Neural cell (in vitro differentiated cells): ENCODE measurements at regions not wholly inside any gene's neighbourhood (a gene's known extent, or its start where the extent isn't known, plus 50 kb on each side); places are given as distances from the start of the nearest gene placed in this dataset.

Experiments used
- H2AFZ ChIP-seq: fragments of 200-600, 300-800 bp; sonication (generic), shearing (Covaris generic); 2 replicates; pipeline ENCODE4 v1.6.0; 2014; ENCODE audit warnings: low read depth, mild to moderate bottlenecking, antibody characterized with exemption, low read length, moderate library complexity
- H3F3A ChIP-seq: fragments of 200-600 bp; shearing (Covaris generic); 2 replicates; pipeline ENCODE4 v1.6.1; 2016; ENCODE audit warnings: mild to moderate bottlenecking, moderate library complexity, mixed read lengths, antibody characterized with exemption, low read length; ENCODE audit not compliant: insufficient read depth, poor library complexity, severe bottlenecking
- H3K27ac ChIP-seq: fragments of 200-600, 300-800 bp; sonication (generic), shearing (Covaris generic); 2 replicates; pipeline ENCODE4 v1.5.1; 2014; ENCODE audit warnings: mild to moderate bottlenecking, low read length, moderate library complexity
- H3K27me3 ChIP-seq: fragments of 300-800, 200-600 bp; sonication (generic), shearing (Covaris generic); 2 replicates; pipeline ENCODE4 v1.6.0; 2014; ENCODE audit warnings: mild to moderate bottlenecking, low read depth, low read length, moderate library complexity; ENCODE audit not compliant: insufficient read depth
- H3K36me3 ChIP-seq: fragments of 300-800, 200-600 bp; sonication (generic), shearing (Covaris generic); 2 replicates; pipeline ENCODE4 v1.5.1; 2014; ENCODE audit warnings: mild to moderate bottlenecking, antibody characterized with exemption, low read length, moderate library complexity; ENCODE audit not compliant: insufficient read depth
- H3K4me2 ChIP-seq: fragments of 300-800, 200-600 bp; sonication (generic), shearing (Covaris generic); 2 replicates; pipeline ENCODE4 v1.6.0; 2014; ENCODE audit warnings: mild to moderate bottlenecking, low read length
- H3K4me3 ChIP-seq: fragments of 300-800, 200-600 bp; sonication (generic), shearing (Covaris generic); 2 replicates; pipeline ENCODE4 v1.5.1; 2014; ENCODE audit warnings: mild to moderate bottlenecking, low read length, moderate library complexity
- H3K79me2 ChIP-seq: fragments of 200-600 bp; shearing (Covaris generic); replicated peaks from 2 replicates; pipeline ENCODE4 v1.6.0; 2014; ENCODE audit warnings: mild to moderate bottlenecking, low read length, moderate library complexity; ENCODE audit not compliant: insufficient read depth
- H3K9ac ChIP-seq: fragments of 300-800, 200-600 bp; sonication (generic), shearing (Covaris generic); 2 replicates; pipeline ENCODE4 v1.6.1; 2016; ENCODE audit warnings: mild to moderate bottlenecking, low read length, mixed read lengths
- H3K9me2 ChIP-seq: fragments of 200-600 bp; shearing (Covaris generic); 2 replicates; pipeline ENCODE4 v1.6.1; 2016; ENCODE audit warnings: mild to moderate bottlenecking, low read length, mixed read lengths; ENCODE audit not compliant: insufficient read depth
- H3K9me3 ChIP-seq: fragments of 200-600, 300-800 bp; sonication (generic), shearing (Covaris generic); 2 replicates; pipeline ENCODE4 v1.6.1; 2016; ENCODE audit warnings: mild to moderate bottlenecking, mixed run types, low read length, moderate library complexity, mixed read lengths
- H4K20me1 ChIP-seq: fragments of 200-600 bp; shearing (Covaris generic); 2 replicates; pipeline ENCODE4 v1.6.1; 2016; ENCODE audit warnings: mild to moderate bottlenecking, mixed run types; ENCODE audit not compliant: insufficient read depth
- EP300 ChIP-seq: fragments of 450-650 bp; conservative IDR thresholded peaks from 2 replicates; pipeline ENCODE4 v1.6.1; 2014; ENCODE audit warnings: antibody characterized with exemption, mild to moderate bottlenecking, moderate library complexity; ENCODE audit not compliant: poor library complexity, severe bottlenecking
- EZH2 ChIP-seq: fragments of 200-600, 300-800 bp; shearing (Covaris generic), sonication (generic); IDR thresholded peaks from 2 replicates; pipeline ENCODE4 v1.6.1; 2014; ENCODE audit warnings: antibody characterized with exemption, low read length, borderline replicate concordance, mild to moderate bottlenecking; ENCODE audit not compliant: insufficient read depth, poor library complexity, severe bottlenecking
- MXI1 ChIP-seq: fragments of 450-650 bp; conservative IDR thresholded peaks from 2 replicates; pipeline ENCODE4 v1.6.1; 2014; ENCODE audit warnings: antibody characterized with exemption, mild to moderate bottlenecking; ENCODE audit not compliant: poor library complexity, severe bottlenecking
- POLR2AphosphoS5 ChIP-seq: IDR thresholded peaks from 2 replicates; pipeline ENCODE4 v1.6.1; 2012
- RAD21 ChIP-seq: fragments of 450-650 bp; conservative IDR thresholded peaks from 2 replicates; pipeline ENCODE4 v1.6.1; 2014; ENCODE audit warnings: antibody characterized with exemption, mild to moderate bottlenecking, moderate library complexity
- SMC3 ChIP-seq: fragments of 450-650 bp; conservative IDR thresholded peaks from 2 replicates; pipeline ENCODE4 v1.6.1; 2014; ENCODE audit warnings: antibody characterized with exemption, mild to moderate bottlenecking, moderate library complexity; ENCODE audit not compliant: poor library complexity
- TAF1 ChIP-seq: IDR thresholded peaks from 2 replicates; pipeline ENCODE4 v1.6.1; 2012; ENCODE audit warnings: low read depth
- TF ChIP-seq, protein P1 (sequence below): IDR thresholded peaks from 2 replicates; pipeline ENCODE4 v1.6.1; 2012; ENCODE audit warnings: borderline replicate concordance
- TF ChIP-seq, protein P2 (sequence below): fragments of 450-650 bp; IDR thresholded peaks from 2 replicates; pipeline ENCODE4 v1.5.1; 2014; ENCODE audit warnings: antibody characterized with exemption, mild to moderate bottlenecking, moderate library complexity; ENCODE audit not compliant: poor library complexity, severe bottlenecking

DNA sequence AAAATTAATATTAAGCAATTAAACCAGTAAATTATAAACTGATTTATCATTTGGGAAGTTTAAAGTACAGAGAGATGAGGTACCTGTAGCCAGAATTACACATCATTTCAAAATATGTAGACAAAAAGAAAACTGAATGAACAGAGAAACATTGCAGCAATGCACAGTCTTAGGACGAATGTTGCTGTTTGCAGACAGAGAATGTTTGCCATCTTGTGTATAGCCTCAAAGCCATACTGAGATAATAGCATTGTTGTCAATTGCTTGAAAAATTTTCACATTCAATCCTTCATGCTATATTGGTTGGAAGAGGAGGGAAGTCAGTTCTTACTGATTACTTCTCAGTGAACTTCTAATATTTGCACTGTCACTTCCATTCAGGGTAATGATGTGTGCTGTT lies 326.2 kb downstream of the PRR16 start:
- Histone ChIP-seq H3K79me2 (no peaks in the 10 kb centered on the region), H2AFZ (no peak overlapping the region), H3K36me3 (no peaks in the 10 kb centered on the region), H3K4me2 (no peak overlapping the region), H3K4me3 (no peak overlapping the region), H3K27me3 (no peaks in the 10 kb centered on the region), H3K9me2 (no peaks in the 10 kb centered on the region), H3K27ac (no peak overlapping the region), H3K9me3 (peaks cover 8% of the 10 kb centered on the region), H4K20me1 (no peaks in the 10 kb centered on the region), H3F3A (no peaks in the 10 kb centered on the region), H3K9ac (no peak overlapping the region)
- TF ChIP-seq RAD21: no peak
- TF ChIP-seq EZH2: no peak
- TF ChIP-seq, protein P1, sequence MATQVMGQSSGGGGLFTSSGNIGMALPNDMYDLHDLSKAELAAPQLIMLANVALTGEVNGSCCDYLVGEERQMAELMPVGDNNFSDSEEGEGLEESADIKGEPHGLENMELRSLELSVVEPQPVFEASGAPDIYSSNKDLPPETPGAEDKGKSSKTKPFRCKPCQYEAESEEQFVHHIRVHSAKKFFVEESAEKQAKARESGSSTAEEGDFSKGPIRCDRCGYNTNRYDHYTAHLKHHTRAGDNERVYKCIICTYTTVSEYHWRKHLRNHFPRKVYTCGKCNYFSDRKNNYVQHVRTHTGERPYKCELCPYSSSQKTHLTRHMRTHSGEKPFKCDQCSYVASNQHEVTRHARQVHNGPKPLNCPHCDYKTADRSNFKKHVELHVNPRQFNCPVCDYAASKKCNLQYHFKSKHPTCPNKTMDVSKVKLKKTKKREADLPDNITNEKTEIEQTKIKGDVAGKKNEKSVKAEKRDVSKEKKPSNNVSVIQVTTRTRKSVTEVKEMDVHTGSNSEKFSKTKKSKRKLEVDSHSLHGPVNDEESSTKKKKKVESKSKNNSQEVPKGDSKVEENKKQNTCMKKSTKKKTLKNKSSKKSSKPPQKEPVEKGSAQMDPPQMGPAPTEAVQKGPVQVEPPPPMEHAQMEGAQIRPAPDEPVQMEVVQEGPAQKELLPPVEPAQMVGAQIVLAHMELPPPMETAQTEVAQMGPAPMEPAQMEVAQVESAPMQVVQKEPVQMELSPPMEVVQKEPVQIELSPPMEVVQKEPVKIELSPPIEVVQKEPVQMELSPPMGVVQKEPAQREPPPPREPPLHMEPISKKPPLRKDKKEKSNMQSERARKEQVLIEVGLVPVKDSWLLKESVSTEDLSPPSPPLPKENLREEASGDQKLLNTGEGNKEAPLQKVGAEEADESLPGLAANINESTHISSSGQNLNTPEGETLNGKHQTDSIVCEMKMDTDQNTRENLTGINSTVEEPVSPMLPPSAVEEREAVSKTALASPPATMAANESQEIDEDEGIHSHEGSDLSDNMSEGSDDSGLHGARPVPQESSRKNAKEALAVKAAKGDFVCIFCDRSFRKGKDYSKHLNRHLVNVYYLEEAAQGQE: no peak
- no peak for TF ChIP-seq POLR2AphosphoS5
- no peak for TF ChIP-seq SMC3
- TF ChIP-seq EP300: no peak
- TF ChIP-seq, protein P2, sequence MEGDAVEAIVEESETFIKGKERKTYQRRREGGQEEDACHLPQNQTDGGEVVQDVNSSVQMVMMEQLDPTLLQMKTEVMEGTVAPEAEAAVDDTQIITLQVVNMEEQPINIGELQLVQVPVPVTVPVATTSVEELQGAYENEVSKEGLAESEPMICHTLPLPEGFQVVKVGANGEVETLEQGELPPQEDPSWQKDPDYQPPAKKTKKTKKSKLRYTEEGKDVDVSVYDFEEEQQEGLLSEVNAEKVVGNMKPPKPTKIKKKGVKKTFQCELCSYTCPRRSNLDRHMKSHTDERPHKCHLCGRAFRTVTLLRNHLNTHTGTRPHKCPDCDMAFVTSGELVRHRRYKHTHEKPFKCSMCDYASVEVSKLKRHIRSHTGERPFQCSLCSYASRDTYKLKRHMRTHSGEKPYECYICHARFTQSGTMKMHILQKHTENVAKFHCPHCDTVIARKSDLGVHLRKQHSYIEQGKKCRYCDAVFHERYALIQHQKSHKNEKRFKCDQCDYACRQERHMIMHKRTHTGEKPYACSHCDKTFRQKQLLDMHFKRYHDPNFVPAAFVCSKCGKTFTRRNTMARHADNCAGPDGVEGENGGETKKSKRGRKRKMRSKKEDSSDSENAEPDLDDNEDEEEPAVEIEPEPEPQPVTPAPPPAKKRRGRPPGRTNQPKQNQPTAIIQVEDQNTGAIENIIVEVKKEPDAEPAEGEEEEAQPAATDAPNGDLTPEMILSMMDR: no peak
- TF ChIP-seq TAF1: no peak
- TF ChIP-seq MXI1: no peak

DNA sequence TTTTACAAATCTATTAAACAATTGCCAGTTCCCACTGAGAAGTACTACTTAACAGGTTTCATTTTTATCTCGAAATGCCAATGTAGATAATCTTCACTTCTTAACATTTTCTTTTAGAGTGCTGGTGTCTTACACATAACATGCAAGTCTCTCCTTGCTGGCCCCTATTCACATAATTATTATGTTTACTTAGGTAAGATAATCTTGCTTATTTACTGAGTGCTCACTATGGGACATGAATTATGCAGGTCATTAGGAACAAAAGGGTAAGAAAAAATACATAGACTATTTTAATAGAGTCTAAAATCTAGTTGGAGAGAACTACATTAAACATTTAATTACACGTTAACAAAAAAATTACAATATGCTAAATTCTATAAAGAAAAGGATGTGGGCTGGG lies 328.4 kb downstream of the PRR16 start:
- Histone ChIP-seq H3K4me2 (no peak overlapping the region), H3K27me3 (no peaks in the 10 kb centered on the region), H3K36me3 (no peaks in the 10 kb centered on the region), H3K9me3 (peaks cover 1% of the 10 kb centered on the region), H3K9ac (no peak overlapping the region), H3K9me2 (no peaks in the 10 kb centered on the region), H2AFZ (no peak overlapping the region), H3K79me2 (no peaks in the 10 kb centered on the region), H3K4me3 (no peak overlapping the region), H4K20me1 (no peaks in the 10 kb centered on the region), H3K27ac (no peak overlapping the region), H3F3A (no peaks in the 10 kb centered on the region)
- TF ChIP-seq RAD21 (no peak), MXI1 (no peak), EZH2 (no peak), TAF1 (no peak)
- TF ChIP-seq, protein P1: no peak
